ENCODE measurements at regions not wholly inside any gene's neighbourhood (a gene's known extent, or its start where the extent isn't known, plus 50 kb on each side); places are given as distances from the start of the nearest gene placed in this dataset.

- H3K4me3 Mint-ChIP-seq: no peak overlapping the region
- no peaks in the 10 kb centered on the region for H3K4me1 Mint-ChIP-seq (ENCODE audit: low read depth)
- no peak for DNase-seq (ENCODE audit: low spot score)
- H3K9me3 Mint-ChIP-seq: peaks cover 2% of the 10 kb centered on the region
- no peaks in the 10 kb centered on the region for H3K27me3 Mint-ChIP-seq (ENCODE audit: low read depth)
- no peak overlapping the region for H3K27ac Mint-ChIP-seq
- H3K36me3 Mint-ChIP-seq (ENCODE audit: low read depth): no peaks in the 10 kb centered on the region
These were observed 526.6 kb upstream of the KLHL1 start for GRCh38 chr13:70634893-70635292.

- Mint-ChIP-seq H3K4me3 (no peak overlapping the region), H3K27me3 (ENCODE audit: low read depth) (no peaks in the 10 kb centered on the region), H3K4me1 (ENCODE audit: low read depth) (no peaks in the 10 kb centered on the region), H3K9me3 (no peaks in the 10 kb centered on the region), H3K36me3 (ENCODE audit: low read depth) (no peaks in the 10 kb centered on the region), H3K27ac (no peak overlapping the region)
- DNase-seq (ENCODE audit: low spot score): no peak
These were observed 522.0 kb upstream of the KLHL1 start for GRCh38 chr13:70630247-70630646.

GRCh38 chr13:70623239-70623638 lies 515.0 kb upstream of the KLHL1 start:
- H3K9me3 Mint-ChIP-seq: no peaks in the 10 kb centered on the region
- no peaks in the 10 kb centered on the region for H3K36me3 Mint-ChIP-seq (ENCODE audit: low read depth)
- no peak overlapping the region for H3K27ac Mint-ChIP-seq
- H3K4me3 Mint-ChIP-seq: no peak overlapping the region
- DNase-seq (ENCODE audit: low spot score): no peak
- no peaks in the 10 kb centered on the region for H3K4me1 Mint-ChIP-seq (ENCODE audit: low read depth)
- H3K27me3 Mint-ChIP-seq (ENCODE audit: low read depth): no peaks in the 10 kb centered on the region

GRCh38 chr13:70622796-70623195 lies 514.5 kb upstream of the KLHL1 start:
- DNase-seq (ENCODE audit: low spot score): no peak
- H3K9me3 Mint-ChIP-seq: no peaks in the 10 kb centered on the region
- H3K4me3 Mint-ChIP-seq: no peak overlapping the region
- H3K27ac Mint-ChIP-seq: no peak overlapping the region
- H3K4me1 Mint-ChIP-seq (ENCODE audit: low read depth): no peaks in the 10 kb centered on the region
- H3K27me3 Mint-ChIP-seq (ENCODE audit: low read depth): no peaks in the 10 kb centered on the region
- no peaks in the 10 kb centered on the region for H3K36me3 Mint-ChIP-seq (ENCODE audit: low read depth)

GRCh38 chr13:70619936-70620335 lies 511.7 kb upstream of the KLHL1 start:
- no peaks in the 10 kb centered on the region for H3K36me3 Mint-ChIP-seq (ENCODE audit: low read depth)
- H3K9me3 Mint-ChIP-seq: no peaks in the 10 kb centered on the region
- no peak overlapping the region for H3K4me3 Mint-ChIP-seq
- H3K27ac Mint-ChIP-seq: no peak overlapping the region
- no peak for DNase-seq (ENCODE audit: low spot score)
- H3K4me1 Mint-ChIP-seq (ENCODE audit: low read depth): no peaks in the 10 kb centered on the region
- no peaks in the 10 kb centered on the region for H3K27me3 Mint-ChIP-seq (ENCODE audit: low read depth)

DNA sequence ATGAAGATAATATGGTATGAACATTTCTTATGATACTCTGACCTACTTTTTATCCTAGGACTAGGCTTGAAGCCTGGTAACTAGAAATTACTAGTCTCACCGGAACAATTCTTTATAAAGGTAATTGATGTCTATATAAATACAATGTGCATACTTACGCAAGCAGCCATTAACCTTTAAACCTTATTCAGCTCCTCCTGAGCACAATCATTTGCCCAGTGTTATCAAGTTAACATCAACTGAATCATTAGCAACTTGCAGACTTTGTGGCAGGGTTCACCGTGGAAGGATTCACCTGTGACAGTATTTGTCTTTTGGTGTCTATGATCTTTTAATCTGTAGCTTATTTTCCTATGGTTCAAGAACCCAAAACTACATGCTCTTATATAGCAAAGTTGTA lies 508.6 kb upstream of the KLHL1 start:
- no peaks in the 10 kb centered on the region for H3K9me3 Mint-ChIP-seq
- no peak overlapping the region for H3K27ac Mint-ChIP-seq
- H3K4me1 Mint-ChIP-seq (ENCODE audit: low read depth): no peaks in the 10 kb centered on the region
- DNase-seq (ENCODE audit: low spot score): no peak
- no peaks in the 10 kb centered on the region for H3K27me3 Mint-ChIP-seq (ENCODE audit: low read depth)
- H3K36me3 Mint-ChIP-seq (ENCODE audit: low read depth): no peaks in the 10 kb centered on the region
- H3K4me3 Mint-ChIP-seq: no peak overlapping the region

GRCh38 chr13:70613295-70613694 lies 505.0 kb upstream of the KLHL1 start:
- Mint-ChIP-seq H3K4me3 (no peak overlapping the region), H3K36me3 (ENCODE audit: low read depth) (no peaks in the 10 kb centered on the region), H3K27me3 (ENCODE audit: low read depth) (no peaks in the 10 kb centered on the region), H3K9me3 (no peaks in the 10 kb centered on the region), H3K27ac (no peak overlapping the region), H3K4me1 (ENCODE audit: low read depth) (no peaks in the 10 kb centered on the region)
- no peak for DNase-seq (ENCODE audit: low spot score)

- Mint-ChIP-seq H3K27ac (no peak overlapping the region), H3K27me3 (ENCODE audit: low read depth) (no peaks in the 10 kb centered on the region), H3K36me3 (ENCODE audit: low read depth) (no peaks in the 10 kb centered on the region), H3K4me1 (ENCODE audit: low read depth) (no peaks in the 10 kb centered on the region), H3K4me3 (no peak overlapping the region), H3K9me3 (no peaks in the 10 kb centered on the region)
- no peak for DNase-seq (ENCODE audit: low spot score)
These were observed 504.6 kb upstream of the KLHL1 start for GRCh38 chr13:70612881-70613280.

- Mint-ChIP-seq H3K4me1 (ENCODE audit: low read depth) (no peaks in the 10 kb centered on the region), H3K27ac (no peak overlapping the region), H3K27me3 (ENCODE audit: low read depth) (no peaks in the 10 kb centered on the region), H3K36me3 (ENCODE audit: low read depth) (no peaks in the 10 kb centered on the region), H3K4me3 (no peak overlapping the region), H3K9me3 (peaks cover 3% of the 10 kb centered on the region)
- DNase-seq (ENCODE audit: low spot score): no peak
These were observed 496.2 kb upstream of the KLHL1 start for GRCh38 chr13:70604448-70604847.

GRCh38 chr13:70593716-70594115 lies 485.5 kb upstream of the KLHL1 start:
- DNase-seq (ENCODE audit: low spot score): no peak
- H3K27me3 Mint-ChIP-seq (ENCODE audit: low read depth): no peaks in the 10 kb centered on the region
- H3K9me3 Mint-ChIP-seq: peaks cover 5% of the 10 kb centered on the region
- H3K36me3 Mint-ChIP-seq (ENCODE audit: low read depth): no peaks in the 10 kb centered on the region
- H3K27ac Mint-ChIP-seq: no peak overlapping the region
- no peaks in the 10 kb centered on the region for H3K4me1 Mint-ChIP-seq (ENCODE audit: low read depth)
- H3K4me3 Mint-ChIP-seq: no peak overlapping the region

GRCh38 chr13:70585109-70585508 lies 476.9 kb upstream of the KLHL1 start:
- no peaks in the 10 kb centered on the region for H3K4me1 Mint-ChIP-seq (ENCODE audit: low read depth)
- H3K27ac Mint-ChIP-seq: no peak overlapping the region
- H3K4me3 Mint-ChIP-seq: no peak overlapping the region

GRCh38 chr13:70580825-70581224 lies 472.6 kb upstream of the KLHL1 start:
- Mint-ChIP-seq H3K4me3 (no peak overlapping the region), H3K9me3 (no peaks in the 10 kb centered on the region), H3K4me1 (ENCODE audit: low read depth) (no peaks in the 10 kb centered on the region), H3K36me3 (ENCODE audit: low read depth) (no peaks in the 10 kb centered on the region), H3K27me3 (ENCODE audit: low read depth) (no peaks in the 10 kb centered on the region), H3K27ac (no peak overlapping the region)
- no peak for DNase-seq (ENCODE audit: low spot score)

More at GRCh38 chr13:70585109-70585508, 476.9 kb upstream of the KLHL1 start:
- Mint-ChIP-seq H3K9me3 (peaks cover under 1% of the 10 kb centered on the region), H3K36me3 (ENCODE audit: low read depth) (no peaks in the 10 kb centered on the region), H3K27me3 (ENCODE audit: low read depth) (no peaks in the 10 kb centered on the region)
- DNase-seq (ENCODE audit: low spot score): no peak

DNA sequence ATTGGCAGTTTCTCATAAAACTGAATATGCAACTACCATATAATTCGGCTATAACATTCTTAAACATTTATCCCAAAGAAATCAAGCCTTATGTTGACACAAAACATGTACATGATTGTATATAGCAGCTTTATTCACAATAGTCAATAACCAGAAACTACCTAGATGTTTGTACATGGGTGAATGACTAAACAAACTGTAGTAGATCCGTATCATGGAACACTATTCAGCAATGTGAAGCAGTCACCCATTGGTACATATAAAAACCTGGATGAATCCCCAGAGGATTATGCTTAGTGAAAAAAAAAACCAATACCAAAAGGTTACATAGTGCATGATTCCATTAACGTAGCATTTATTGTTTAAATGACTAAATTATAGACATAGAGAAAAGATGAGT lies 471.7 kb upstream of the KLHL1 start:
- DNase-seq (ENCODE audit: low spot score): no peak
- no peaks in the 10 kb centered on the region for H3K27me3 Mint-ChIP-seq (ENCODE audit: low read depth)
- H3K4me1 Mint-ChIP-seq (ENCODE audit: low read depth): no peaks in the 10 kb centered on the region
- no peaks in the 10 kb centered on the region for H3K9me3 Mint-ChIP-seq
- H3K4me3 Mint-ChIP-seq: no peak overlapping the region
- H3K27ac Mint-ChIP-seq: no peak overlapping the region
- no peaks in the 10 kb centered on the region for H3K36me3 Mint-ChIP-seq (ENCODE audit: low read depth)

GRCh38 chr13:70571221-70571620 lies 463.0 kb upstream of the KLHL1 start:
- Mint-ChIP-seq H3K27me3 (ENCODE audit: low read depth) (no peaks in the 10 kb centered on the region), H3K4me3 (no peak overlapping the region), H3K9me3 (no peaks in the 10 kb centered on the region), H3K27ac (no peak overlapping the region), H3K36me3 (ENCODE audit: low read depth) (no peaks in the 10 kb centered on the region), H3K4me1 (ENCODE audit: low read depth) (no peaks in the 10 kb centered on the region)
- no peak for DNase-seq (ENCODE audit: low spot score)

GRCh38 chr13:70568571-70568970 lies 460.3 kb upstream of the KLHL1 start:
- DNase-seq (ENCODE audit: low spot score): no peak
- Mint-ChIP-seq H3K36me3 (ENCODE audit: low read depth) (no peaks in the 10 kb centered on the region), H3K9me3 (no peaks in the 10 kb centered on the region), H3K27me3 (ENCODE audit: low read depth) (no peaks in the 10 kb centered on the region), H3K4me3 (no peak overlapping the region), H3K4me1 (ENCODE audit: low read depth) (no peaks in the 10 kb centered on the region), H3K27ac (no peak overlapping the region)

All from T-helper 2 cell treated with Interferon-gamma antibody and Interleukin-4, amounts not matched to agents 5 μg/mL and 100 μg/mL, for 36 hours (primary cell).